ENCODE measurements at regions not wholly inside any gene's neighbourhood (a gene's known extent, or its start where the extent isn't known, plus 50 kb on each side); places are given as distances from the start of the nearest gene placed in this dataset.
A peak's percentile ranks its signal among the peaks of the same experiment; 100 is the strongest.

DNA sequence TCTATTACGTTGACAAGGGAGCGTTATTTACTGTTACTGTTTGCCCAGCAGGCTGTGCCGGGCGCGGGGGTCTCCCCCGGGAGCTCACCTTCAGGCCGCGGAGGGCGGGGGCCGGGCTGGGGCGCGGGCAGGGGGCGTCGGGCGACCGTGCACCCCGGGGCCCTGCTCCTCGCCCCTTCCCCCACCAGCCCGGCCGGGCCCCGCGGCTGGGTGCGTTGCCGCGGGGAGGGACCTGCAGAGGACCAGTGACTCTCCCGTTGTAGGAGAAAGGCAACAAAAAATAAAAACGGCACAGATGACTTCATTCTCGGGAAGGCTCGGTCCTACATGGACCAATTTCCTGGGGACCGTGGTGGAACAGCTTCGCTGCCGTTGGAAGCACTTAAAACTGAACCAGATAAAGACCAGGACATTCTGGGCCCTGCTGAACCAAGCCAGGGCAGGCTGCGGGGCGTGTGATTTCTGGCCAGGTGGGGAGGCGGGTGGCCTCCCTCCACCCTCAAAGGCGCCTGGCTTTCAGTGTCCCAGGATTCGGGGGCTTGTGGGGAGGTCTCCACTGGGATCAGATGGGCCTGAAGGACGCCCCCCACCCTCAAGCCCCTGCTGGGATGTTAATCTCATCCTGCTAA, 57.4 kb downstream of the IGLL1 start:
- H3K36me3 ChIP-seq (ENCODE audit: control insufficient read depth, insufficient read depth, low read length), result no peaks in the 10 kb centered on the region
- H3K9ac ChIP-seq (ENCODE audit: low read length), result no peak overlapping the region
- H3K4me3 ChIP-seq (ENCODE audit: low read length), result peak overlapping the region; percentile 40
- H3K27me3 ChIP-seq (ENCODE audit: control insufficient read depth, insufficient read depth, low read length), result no peaks in the 10 kb centered on the region
- H3K27ac ChIP-seq (ENCODE audit: low read depth, low read length), result peak overlapping the region; percentile 92
- H3K4me1 ChIP-seq (ENCODE audit: control insufficient read depth, insufficient read depth, low read length), result peaks cover 14% of the 10 kb centered on the region

DNA sequence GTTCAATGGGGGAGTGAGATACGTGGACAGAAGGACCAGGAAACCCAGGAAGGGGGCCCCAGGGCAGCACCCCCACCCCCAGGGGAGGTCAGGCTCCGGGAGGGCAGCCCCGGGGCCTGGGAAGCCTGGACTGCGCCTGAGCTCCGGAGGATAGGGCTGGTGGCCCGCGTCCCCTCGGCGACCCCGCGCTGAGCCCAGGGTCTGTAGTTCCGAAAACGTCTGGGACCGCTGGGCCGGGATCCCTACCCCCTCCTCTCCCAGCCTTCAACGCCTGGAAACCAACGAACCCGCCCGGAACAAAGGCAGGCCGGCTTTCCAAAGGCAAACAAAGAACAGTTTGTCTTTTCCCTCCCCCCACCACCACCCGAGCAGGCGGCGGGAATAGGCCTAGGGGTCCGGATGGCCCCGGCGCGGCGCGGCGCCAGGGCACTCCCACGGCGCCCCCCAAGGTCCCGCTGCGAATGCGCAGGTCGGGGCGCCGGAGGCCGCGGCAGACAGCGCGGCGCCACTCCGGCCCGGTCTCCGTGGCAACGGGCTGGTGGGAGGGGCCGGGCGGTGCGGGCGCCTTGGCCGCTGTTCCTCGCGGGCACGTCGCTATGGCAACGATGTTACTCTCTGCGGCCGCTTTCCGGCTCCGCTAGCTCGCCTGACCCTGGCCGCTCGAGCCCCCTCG, 58.5 kb downstream of the IGLL1 start:
- Histone ChIP-seq H3K4me3 (ENCODE audit: low read length) (peak overlapping the region; percentile 68), H3K9ac (ENCODE audit: low read length) (peak overlapping the region; percentile 5), H3K36me3 (ENCODE audit: control insufficient read depth, insufficient read depth, low read length) (no peaks in the 10 kb centered on the region), H3K27me3 (ENCODE audit: control insufficient read depth, insufficient read depth, low read length) (no peaks in the 10 kb centered on the region), H3K4me1 (ENCODE audit: control insufficient read depth, insufficient read depth, low read length) (peaks cover 14% of the 10 kb centered on the region), H3K27ac (ENCODE audit: low read depth, low read length) (peak overlapping the region; percentile 92)

DNA sequence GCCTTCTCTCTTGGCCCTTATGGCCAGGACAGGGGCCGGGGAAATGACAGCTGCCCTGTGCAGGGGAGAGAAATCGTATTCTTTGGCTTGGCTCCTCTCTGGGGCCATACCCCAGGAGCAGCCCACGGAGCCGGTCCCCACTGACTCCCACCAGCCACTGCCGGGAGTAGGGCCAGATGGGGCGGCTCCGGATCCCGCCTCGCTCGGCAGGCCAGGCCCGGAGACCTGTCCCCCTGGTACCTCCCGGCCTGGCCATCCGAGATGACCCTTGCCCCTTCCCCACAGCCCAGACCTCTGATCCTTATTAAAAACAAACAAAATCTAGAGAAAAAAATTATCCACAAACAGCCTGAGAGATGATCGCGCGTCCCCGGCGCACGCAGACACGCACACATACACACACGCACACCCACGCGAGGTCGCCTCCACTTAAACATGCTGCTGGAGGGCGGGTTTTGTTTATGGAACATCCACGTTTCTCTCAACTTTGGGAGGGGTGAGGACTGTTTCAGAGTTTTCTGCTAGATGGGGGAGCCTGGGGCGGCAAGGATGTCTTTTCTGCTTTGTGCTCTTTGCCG, 59.1 kb downstream of the IGLL1 start:
- Histone ChIP-seq H3K4me3 (ENCODE audit: low read length) (peak overlapping the region; percentile 68), H3K27me3 (ENCODE audit: control insufficient read depth, insufficient read depth, low read length) (no peaks in the 10 kb centered on the region), H3K9ac (ENCODE audit: low read length) (peak overlapping the region; percentile 5), H3K4me1 (ENCODE audit: control insufficient read depth, insufficient read depth, low read length) (peaks cover 14% of the 10 kb centered on the region), H3K36me3 (ENCODE audit: control insufficient read depth, insufficient read depth, low read length) (no peaks in the 10 kb centered on the region), H3K27ac (ENCODE audit: low read depth, low read length) (peak overlapping the region; percentile 92)

DNA sequence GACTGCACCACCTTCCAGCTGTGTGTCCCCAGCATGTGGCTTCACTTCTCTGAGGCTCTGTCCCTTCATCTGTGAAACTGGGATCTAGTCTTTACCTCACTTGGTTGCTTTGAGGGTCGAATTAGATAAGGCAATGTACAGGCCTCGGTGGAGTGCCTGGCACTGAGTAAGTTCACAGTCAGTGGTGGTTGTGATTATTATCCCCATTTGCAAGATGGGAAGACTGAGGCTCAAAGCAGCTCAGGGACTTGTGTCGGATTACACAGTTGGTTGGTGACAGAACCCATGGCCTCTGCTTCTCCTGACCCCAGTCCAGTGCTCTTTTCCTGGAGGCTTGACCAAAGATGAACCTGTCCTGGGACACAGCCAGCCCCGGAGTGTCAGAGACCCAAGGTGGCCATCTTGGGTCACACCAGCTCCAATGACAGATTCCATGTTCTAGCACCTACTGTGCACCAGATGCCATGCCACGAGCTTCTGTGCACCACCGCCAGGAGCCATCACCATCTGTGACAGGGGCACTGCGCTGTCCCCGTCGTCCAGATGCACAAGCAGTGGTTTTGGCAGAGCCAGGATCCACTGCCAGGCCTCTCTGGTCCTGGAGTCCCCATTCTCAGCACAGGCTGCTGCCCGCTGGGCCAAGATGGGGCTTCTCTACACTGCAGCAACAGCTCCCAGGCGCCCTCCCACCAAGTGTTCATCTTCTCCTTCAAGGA, 60.5 kb downstream of the IGLL1 start:
- H3K27ac ChIP-seq (ENCODE audit: low read depth, low read length), result peak overlapping the region; percentile 19
- no peak overlapping the region for H3K9ac ChIP-seq (ENCODE audit: low read length)
- H3K27me3 ChIP-seq (ENCODE audit: control insufficient read depth, insufficient read depth, low read length), result no peaks in the 10 kb centered on the region
- H3K4me1 ChIP-seq (ENCODE audit: control insufficient read depth, insufficient read depth, low read length), result peaks cover 14% of the 10 kb centered on the region
- H3K36me3 ChIP-seq (ENCODE audit: control insufficient read depth, insufficient read depth, low read length), result no peaks in the 10 kb centered on the region
- H3K4me3 ChIP-seq (ENCODE audit: low read length), result no peak overlapping the region

DNA sequence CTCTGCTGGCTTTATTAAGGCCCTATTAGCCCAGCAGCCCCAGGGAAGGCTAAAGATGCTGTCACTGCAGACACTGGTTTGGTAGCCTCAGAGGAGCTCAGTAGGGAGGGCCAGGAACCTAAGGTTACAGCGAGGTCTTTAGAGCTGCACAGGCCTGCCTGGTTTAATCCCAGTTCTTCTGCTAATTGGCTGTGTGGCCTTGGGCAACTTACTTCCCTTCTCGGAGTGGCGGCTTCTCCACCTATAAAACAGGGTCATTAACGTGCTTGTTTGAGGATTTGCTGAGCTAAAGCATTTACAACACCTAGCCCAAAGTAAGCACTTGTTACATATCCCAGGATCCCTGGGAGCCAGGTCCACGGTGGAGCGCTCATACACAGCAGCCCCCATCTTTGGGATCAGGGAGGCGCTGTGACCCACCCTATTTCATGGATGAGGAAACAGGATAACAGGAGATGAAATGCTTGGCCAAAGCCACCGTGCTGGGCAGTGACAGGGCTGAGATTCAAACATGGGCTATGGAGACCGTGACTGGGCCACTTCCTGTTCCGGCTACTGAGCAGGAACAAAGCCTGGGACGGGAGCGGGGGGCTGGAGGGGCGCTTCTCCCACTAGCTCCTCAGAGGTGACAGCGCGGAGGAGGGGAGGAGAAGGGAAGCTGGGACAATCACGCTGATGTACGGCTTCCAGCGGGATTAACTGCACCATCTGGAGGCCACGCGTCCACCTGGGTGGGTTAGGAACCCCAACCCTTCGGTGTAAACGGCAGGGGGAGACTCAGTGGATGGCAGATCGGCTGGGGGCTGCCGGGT, 61.5 kb downstream of the IGLL1 start:
- H3K36me3 ChIP-seq (ENCODE audit: control insufficient read depth, insufficient read depth, low read length), result no peaks in the 10 kb centered on the region
- no peaks in the 10 kb centered on the region for H3K27me3 ChIP-seq (ENCODE audit: control insufficient read depth, insufficient read depth, low read length)
- H3K27ac ChIP-seq (ENCODE audit: low read depth, low read length), result no peak overlapping the region
- H3K4me1 ChIP-seq (ENCODE audit: control insufficient read depth, insufficient read depth, low read length), result peaks cover 14% of the 10 kb centered on the region
- H3K9ac ChIP-seq (ENCODE audit: low read length), result no peak overlapping the region
- no peak overlapping the region for H3K4me3 ChIP-seq (ENCODE audit: low read length)

DNA sequence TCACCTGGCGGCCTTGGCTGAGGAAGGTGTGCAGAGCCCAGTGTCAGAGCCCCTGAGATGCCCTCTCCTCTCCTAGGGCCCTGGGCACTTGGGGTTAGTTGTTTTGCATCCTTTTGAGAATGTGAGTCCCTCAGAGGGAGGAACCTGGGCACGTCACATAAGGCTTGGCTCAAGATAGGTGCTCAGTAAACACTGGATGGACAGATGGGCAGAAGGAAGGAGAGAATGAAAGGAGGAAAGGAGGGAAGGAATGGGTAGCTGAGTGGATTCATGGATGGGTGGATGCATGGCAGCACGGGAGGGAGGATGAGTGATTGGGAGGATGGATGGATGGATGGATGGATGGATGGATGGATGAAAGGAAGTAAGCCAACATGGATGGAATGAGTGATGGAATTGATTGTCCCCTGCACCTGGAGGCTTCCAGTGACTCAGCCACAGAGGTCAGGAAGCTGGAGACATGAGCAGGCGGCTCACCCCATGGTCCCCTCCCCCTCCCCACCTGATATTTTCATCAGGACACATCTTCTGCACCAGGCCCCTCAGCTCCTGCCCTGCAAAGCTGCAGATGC, 62.2 kb downstream of the IGLL1 start:
- Histone ChIP-seq H3K9ac (ENCODE audit: low read length) (no peak overlapping the region), H3K27me3 (ENCODE audit: control insufficient read depth, insufficient read depth, low read length) (no peaks in the 10 kb centered on the region), H3K4me3 (ENCODE audit: low read length) (no peak overlapping the region), H3K4me1 (ENCODE audit: control insufficient read depth, insufficient read depth, low read length) (peaks cover 11% of the 10 kb centered on the region), H3K27ac (ENCODE audit: low read depth, low read length) (no peak overlapping the region), H3K36me3 (ENCODE audit: control insufficient read depth, insufficient read depth, low read length) (no peaks in the 10 kb centered on the region)

DNA sequence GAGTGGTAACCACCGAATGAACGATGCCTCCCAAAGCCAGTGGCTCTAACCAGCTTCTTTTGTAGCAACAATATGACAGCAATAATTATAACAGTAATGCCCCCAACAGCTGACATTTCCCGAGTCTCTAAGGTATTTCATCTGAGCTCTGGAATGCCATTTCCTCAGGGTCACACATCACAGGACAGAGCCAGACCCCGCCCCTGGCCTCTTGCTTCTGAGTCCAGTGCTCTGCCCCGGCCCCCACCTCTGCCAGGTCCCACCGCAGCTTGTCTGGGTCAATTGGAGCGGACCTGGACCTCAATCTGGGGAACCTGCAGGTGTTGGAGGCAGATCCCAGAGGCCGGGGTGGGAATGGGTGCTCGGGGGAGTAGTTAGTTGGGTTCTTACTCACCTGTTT, 63.8 kb downstream of the IGLL1 start:
- Histone ChIP-seq H3K36me3 (ENCODE audit: control insufficient read depth, insufficient read depth, low read length) (no peaks in the 10 kb centered on the region), H3K27ac (ENCODE audit: low read depth, low read length) (no peak overlapping the region), H3K4me1 (ENCODE audit: control insufficient read depth, insufficient read depth, low read length) (peaks cover 12% of the 10 kb centered on the region), H3K9ac (ENCODE audit: low read length) (no peak overlapping the region), H3K4me3 (ENCODE audit: low read length) (no peak overlapping the region), H3K27me3 (ENCODE audit: control insufficient read depth, insufficient read depth, low read length) (no peaks in the 10 kb centered on the region)

DNA sequence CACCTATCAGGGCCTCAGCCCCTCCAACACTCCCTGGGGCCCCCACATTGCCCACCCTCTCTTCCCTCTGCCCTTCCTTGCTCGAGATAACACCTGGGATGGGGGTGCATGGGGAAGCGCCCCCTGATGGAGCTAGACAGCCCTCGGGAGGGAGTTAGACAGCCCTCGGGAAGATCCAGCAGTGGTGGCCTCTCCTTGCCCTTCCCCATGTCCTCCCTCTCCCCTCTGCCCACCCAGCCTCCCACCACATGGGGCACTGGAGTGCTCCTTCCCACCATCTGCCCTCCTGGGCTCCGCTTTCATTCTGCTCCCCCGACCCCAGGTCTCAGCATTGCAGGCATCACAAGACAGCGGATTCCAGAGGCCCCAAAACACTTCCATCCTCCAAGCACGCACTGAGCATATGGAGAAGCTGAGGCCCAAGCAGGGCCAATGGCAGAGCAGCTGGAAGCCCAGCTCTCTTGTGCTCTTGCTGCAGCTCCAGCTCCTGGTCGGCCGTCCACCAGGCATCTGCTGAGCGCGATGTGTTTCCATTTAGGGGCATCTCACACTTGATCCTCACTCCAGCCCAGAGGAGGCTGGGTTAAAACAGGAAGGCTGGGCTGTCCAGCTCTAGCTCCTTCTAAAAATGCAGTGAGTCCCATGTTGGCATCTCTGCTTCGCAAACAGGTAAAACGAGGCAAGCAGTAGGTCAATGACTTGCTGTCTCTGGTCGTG, 65.6 kb downstream of the IGLL1 start:
- Histone ChIP-seq H3K27me3 (ENCODE audit: control insufficient read depth, insufficient read depth, low read length) (no peaks in the 10 kb centered on the region), H3K4me3 (ENCODE audit: low read length) (no peak overlapping the region), H3K36me3 (ENCODE audit: control insufficient read depth, insufficient read depth, low read length) (no peaks in the 10 kb centered on the region), H3K4me1 (ENCODE audit: control insufficient read depth, insufficient read depth, low read length) (peaks cover 5% of the 10 kb centered on the region), H3K9ac (ENCODE audit: low read length) (no peak overlapping the region), H3K27ac (ENCODE audit: low read depth, low read length) (peak overlapping the region; percentile 54)

DNA sequence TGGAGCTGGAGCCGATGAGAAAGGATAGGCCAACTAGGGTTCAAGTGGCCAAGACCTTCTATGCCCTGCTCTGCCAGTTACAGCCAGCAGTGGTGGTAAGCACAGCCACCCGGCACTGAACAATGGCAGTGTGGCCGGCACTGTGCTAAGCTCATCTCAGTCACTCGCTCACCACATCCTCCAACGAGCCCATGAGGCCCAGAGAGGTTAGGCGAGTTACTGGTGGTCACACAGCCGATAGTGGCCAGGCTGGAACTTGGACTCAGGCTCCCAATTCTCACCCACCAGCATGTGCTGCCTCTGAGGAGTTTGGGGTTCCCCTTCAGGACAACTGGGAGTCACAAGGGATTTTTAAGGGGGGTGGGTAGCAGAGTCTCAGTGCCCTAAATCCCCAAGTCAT, 66.4 kb downstream of the IGLL1 start:
- peaks cover 5% of the 10 kb centered on the region for H3K4me1 ChIP-seq (ENCODE audit: control insufficient read depth, insufficient read depth, low read length)
- no peak overlapping the region for H3K4me3 ChIP-seq (ENCODE audit: low read length)
- H3K9ac ChIP-seq (ENCODE audit: low read length), result no peak overlapping the region
- H3K36me3 ChIP-seq (ENCODE audit: control insufficient read depth, insufficient read depth, low read length), result no peaks in the 10 kb centered on the region
- H3K27me3 ChIP-seq (ENCODE audit: control insufficient read depth, insufficient read depth, low read length), result no peaks in the 10 kb centered on the region
- peak overlapping the region; percentile 54 for H3K27ac ChIP-seq (ENCODE audit: low read depth, low read length)

DNA sequence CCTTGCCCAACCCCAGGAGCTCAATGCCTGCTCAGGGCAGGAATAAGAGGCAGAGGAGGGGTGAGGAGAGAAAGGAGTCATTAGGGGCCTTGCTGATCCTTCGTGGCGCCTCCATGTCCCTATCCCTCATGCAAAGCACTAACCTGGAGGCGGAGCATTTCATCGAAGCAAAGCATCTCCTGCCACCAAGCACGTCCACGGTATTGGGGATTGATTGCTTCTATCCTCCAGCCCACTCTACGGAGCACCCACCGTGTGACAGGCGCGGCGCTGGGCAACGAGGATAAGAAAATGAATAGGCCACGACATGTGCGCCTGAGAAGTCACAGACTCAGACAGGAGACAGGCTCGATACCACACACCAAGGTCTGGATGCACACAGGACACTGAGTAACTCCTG, 67.0 kb downstream of the IGLL1 start:
- Histone ChIP-seq H3K27ac (ENCODE audit: low read depth, low read length) (peak overlapping the region; percentile 54), H3K4me1 (ENCODE audit: control insufficient read depth, insufficient read depth, low read length) (peaks cover 5% of the 10 kb centered on the region), H3K4me3 (ENCODE audit: low read length) (no peak overlapping the region)

DNA sequence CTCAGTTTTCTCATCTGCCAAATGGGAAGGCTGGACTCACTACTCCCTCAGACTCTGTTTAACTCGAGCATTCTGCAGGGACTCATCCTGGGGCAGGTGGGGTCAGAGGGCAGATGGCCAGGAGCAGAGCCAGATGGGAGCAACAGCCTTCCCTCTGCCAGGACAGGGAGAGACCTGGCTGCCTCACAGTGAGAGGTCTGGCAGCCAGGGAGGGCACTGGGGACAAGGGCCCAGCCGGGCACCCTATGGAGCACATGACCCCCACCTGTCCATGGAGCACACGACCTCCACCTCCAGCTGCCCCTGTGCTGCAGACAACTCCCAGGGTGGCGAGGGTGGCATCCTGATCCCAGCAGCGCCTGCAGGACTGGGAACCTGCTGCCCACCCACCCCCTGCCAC, 67.4 kb downstream of the IGLL1 start:
- Histone ChIP-seq H3K4me3 (ENCODE audit: low read length) (no peak overlapping the region), H3K27ac (ENCODE audit: low read depth, low read length) (peak overlapping the region; percentile 54), H3K36me3 (ENCODE audit: control insufficient read depth, insufficient read depth, low read length) (no peaks in the 10 kb centered on the region), H3K27me3 (ENCODE audit: control insufficient read depth, insufficient read depth, low read length) (no peaks in the 10 kb centered on the region), H3K4me1 (ENCODE audit: control insufficient read depth, insufficient read depth, low read length) (peaks cover 5% of the 10 kb centered on the region), H3K9ac (ENCODE audit: low read length) (no peak overlapping the region)

More for the DNA sequence above, 67.0 kb downstream of the IGLL1 start:
- Histone ChIP-seq H3K9ac (ENCODE audit: low read length) (no peak overlapping the region), H3K27me3 (ENCODE audit: control insufficient read depth, insufficient read depth, low read length) (no peaks in the 10 kb centered on the region), H3K36me3 (ENCODE audit: control insufficient read depth, insufficient read depth, low read length) (no peaks in the 10 kb centered on the region)
